A549 (cell line): ENCODE measurements at regions not wholly inside any gene's neighbourhood (a gene's known extent, or its start where the extent isn't known, plus 50 kb on each side); places are given as distances from the start of the nearest gene placed in this dataset.

Experiments used
- ATAC-seq, 2 experiments: fragments of 200-7000 bp in 1 of 2; fragments of >200 bp in 1 of 2; cut with Nextera tagmentation in 1 of 2; cut with Tn5 transposase in 1 of 2; 3 replicates each; pipeline versions ENCODE4 v1.8.0 to v1.9.1; 2018 to 2020; ENCODE audit warnings: mild to moderate bottlenecking in 1 of 2, moderate library complexity in 1 of 2
- CTCF ChIA-PET: fragments of 300-600 bp; sonication (Branson Sonifier 250); formaldehyde crosslinking; extraction: SDS; loops from one replicate; lab custom pipeline; 2021; ENCODE audit warnings: antibody characterized with exemption, inconsistent platforms; lab: Yijun Ruan, JAX
- POLR2A ChIA-PET: fragments of 350-600 bp; formaldehyde crosslinking; extraction: SDS; loops from one replicate; lab custom pipeline; 2021; ENCODE audit warnings: antibody characterized with exemption, inconsistent platforms; lab: Yijun Ruan, JAX
- DNase-seq, 2 experiments: peaks; one replicate each; pipeline versions ENCODE4 v3.0.0 to v3.0.0-alpha.2; 2011 to 2016; ENCODE audit warnings: low read depth in 1 of 2, low spot score in 1 of 2
- FAIRE-seq: peaks from 2 replicates; lab custom pipeline; 2011; peaks lifted over from hg19 to GRCh38; lab: Jason Lieb, UNC
- H3K27ac ChIP-seq, 2 experiments: fragments of >200 bp; sonication (Bioruptor Twin); formaldehyde crosslinking; 3 replicates each; pipeline ENCODE4 v1.5.1; 2016 to 2017
- H3K4me1 ChIP-seq: fragments of >200 bp; sonication (Bioruptor Twin); formaldehyde crosslinking; 3 replicates; pipeline ENCODE4 v1.6.1; 2016
- H3K4me2 ChIP-seq: fragments of >200 bp; sonication (Bioruptor Twin); formaldehyde crosslinking; 3 replicates; pipeline ENCODE4 v1.6.1; 2016
- H3K4me3 ChIP-seq: fragments of >200 bp; sonication (Bioruptor Twin); formaldehyde crosslinking; 3 replicates; pipeline ENCODE4 v1.5.1; 2016
- H3K9me3 ChIP-seq: fragments of >200 bp; sonication (Bioruptor Twin); formaldehyde crosslinking; 3 replicates; pipeline ENCODE4 v1.6.1; 2016
- ATOH8 ChIP-seq: fragments of 250-450 bp; sonication (Bioruptor Pico); IDR thresholded peaks from 2 replicates; pipeline ENCODE4 v1.5.0; 2020; ENCODE audit warnings: low read depth, mild to moderate bottlenecking, moderate library complexity
- BCL3 ChIP-seq: fragments of >200 bp; sonication (Bioruptor Twin); formaldehyde crosslinking; IDR thresholded peaks from 3 replicates; pipeline ENCODE4 v1.6.1; 2016
- CHD2 ChIP-seq: fragments of 150-350 bp; IDR thresholded peaks from 2 replicates; pipeline ENCODE4 v1.6.1; 2014; ENCODE audit warnings: low read length; ENCODE audit not compliant: partially characterized antibody
- E2F6 ChIP-seq: IDR thresholded peaks from 2 replicates; pipeline ENCODE4 v1.6.1; 2012; ENCODE audit warnings: low read depth, borderline replicate concordance
- EHMT2 ChIP-seq: fragments of 200-600 bp; sonication (generic); IDR thresholded peaks from 2 replicates; pipeline ENCODE4 v1.6.1; 2016; ENCODE audit warnings: antibody characterized with exemption, low read depth, mild to moderate bottlenecking, moderate library complexity
- FOSL2 ChIP-seq, 2 experiments: fragments of 450-650 bp in 1 of 2; fragments of >200 bp in 1 of 2; sonication (Bioruptor Twin) in 1 of 2; formaldehyde crosslinking; IDR thresholded peaks; 2 replicates each; pipeline versions ENCODE4 v1.5.0 to v1.6.1; 2016 to 2020; ENCODE audit warnings: mild to moderate bottlenecking in 1 of 2, moderate library complexity in 1 of 2
- HOXB13 ChIP-seq: fragments of 250-450 bp; sonication (Bioruptor Pico); IDR thresholded peaks from 2 replicates; pipeline ENCODE4 v1.5.0; 2020; ENCODE audit warnings: low read depth, mild to moderate bottlenecking, moderate library complexity
- JUNB ChIP-seq: fragments of >200 bp; sonication (Bioruptor Twin); formaldehyde crosslinking; IDR thresholded peaks from 2 replicates; pipeline ENCODE4 v1.6.1; 2016
- MAFK ChIP-seq: fragments of 450-650 bp; IDR thresholded peaks from 2 replicates; pipeline ENCODE4 v1.6.1; 2014; ENCODE audit not compliant: partially characterized antibody
- NFE2L2 ChIP-seq: fragments of 150-350 bp; conservative IDR thresholded peaks from 2 replicates; pipeline ENCODE4 v1.6.1; 2014; ENCODE audit warnings: low read length
- NPAS2 ChIP-seq: fragments of 250-450 bp; sonication (Bioruptor Pico); IDR thresholded peaks from 2 replicates; pipeline ENCODE4 v1.8.0; 2022; ENCODE audit warnings: mild to moderate bottlenecking, moderate library complexity, borderline replicate concordance
- NR3C1 ChIP-seq: fragments of >200 bp; sonication (Bioruptor Twin); formaldehyde crosslinking; IDR thresholded peaks from 3 replicates; pipeline ENCODE4 v1.6.1; 2017
- POLR2A ChIP-seq: IDR thresholded peaks from 2 replicates; pipeline ENCODE4 v1.6.1; 2012; ENCODE audit warnings: mild to moderate bottlenecking, low read length
- POLR2AphosphoS2 ChIP-seq: conservative IDR thresholded peaks from 2 replicates; pipeline ENCODE4 v1.6.1; 2012; ENCODE audit warnings: low read length, improper control_type of control experiment, inconsistent platforms
- RARB ChIP-seq: fragments of 250-450 bp; sonication (Bioruptor Pico); IDR thresholded peaks from 2 replicates; pipeline ENCODE4 v1.8.0; 2021; ENCODE audit warnings: mild to moderate bottlenecking, moderate library complexity
- RFX5 ChIP-seq: fragments of 450-650 bp; IDR thresholded peaks from 2 replicates; pipeline ENCODE4 v1.7.1; 2014; ENCODE audit warnings: antibody characterized with exemption, mild to moderate bottlenecking, moderate library complexity
- SMC3 ChIP-seq: fragments of >200 bp; sonication (Bioruptor Twin); formaldehyde crosslinking; IDR thresholded peaks from 3 replicates; pipeline ENCODE4 v1.6.1; 2018; ENCODE audit warnings: inconsistent platforms
- SREBF2 ChIP-seq: fragments of 450-650 bp; IDR thresholded peaks from 2 replicates; pipeline ENCODE4 v1.6.1; 2014; ENCODE audit warnings: mild to moderate bottlenecking, moderate library complexity
- TFCP2L1 ChIP-seq: fragments of 250-450 bp; sonication (Bioruptor Pico); IDR thresholded peaks from 2 replicates; pipeline ENCODE4 v1.5.0; 2021; ENCODE audit warnings: mild to moderate bottlenecking
- TP53 ChIP-seq: fragments of 250-450 bp; sonication (Bioruptor Pico); IDR thresholded peaks from 2 replicates; pipeline ENCODE4 v1.5.0; 2021; ENCODE audit warnings: mild to moderate bottlenecking, moderate library complexity
- ZSCAN20 ChIP-seq: fragments of 250-450 bp; sonication (Bioruptor Pico); IDR thresholded peaks from 2 replicates; pipeline ENCODE4 v1.8.0; 2022; ENCODE audit warnings: mild to moderate bottlenecking, moderate library complexity
- WGBS: methylation state at CpG from one replicate; pipeline ENCODE4 v1.1.6; 2017; ENCODE audit errors: missing lambda C conversion rate; 5-methylcytosine and 5-hydroxymethylcytosine counted together

GRCh38 chr4:124943938-124944337 lies 231.4 kb upstream of the ANKRD50 start:
- peaks cover 24% of the 10 kb centered on the region; the same call in 2 of the 3 replicates for H3K4me1 ChIP-seq
- ATAC-seq (no peak), DNase-seq (no peak), FAIRE-seq (no peak)
- H3K4me3 ChIP-seq, result no peak overlapping the region
- no peaks in the 10 kb centered on the region for H3K9me3 ChIP-seq
- H3K27ac ChIP-seq, result peak overlapping the region in 1 of 2 experiments; percentile 46; a peak in 1 of 6 replicates
- CTCF ChIA-PET, result no interaction called here
- TF ChIP-seq HOXB13 (CRISPR knock-in tag) (no peak), ATOH8 (no peak), FOSL2 (IDR thresholded peaks at IDR 0.05) (no peak), FOSL2 (CRISPR knock-in tag; IDR thresholded peaks at IDR 0.05) (no peak), TP53 (CRISPR knock-in tag) (no peak), NR3C1 (no peak), POLR2A (no peak), RFX5 (no peak), NPAS2 (CRISPR knock-in tag) (no peak), MAFK (no peak), NFE2L2 (no peak), BCL3 (no peak)
- no peak overlapping the region for H3K4me2 ChIP-seq
- POLR2A ChIA-PET, result no interaction called here
- WGBS, result 86% methylated on average over 7 of the region's 7 CpGs

GRCh38 chr4:124943145-124943889 lies 230.8 kb upstream of the ANKRD50 start:
- peak in 1 of 2 experiments; percentile 35 for DNase-seq

GRCh38 chr4:124941267-124941666 lies 228.7 kb upstream of the ANKRD50 start:
- H3K27ac ChIP-seq, result no peak overlapping the region
- peaks cover 19% of the 10 kb centered on the region; the same call in 2 of the 3 replicates for H3K4me1 ChIP-seq
- H3K4me2 ChIP-seq, result no peak overlapping the region; the same call in 2 of the 3 replicates
- DNase-seq (no peak), FAIRE-seq (no peak), ATAC-seq (no peak)
- TF ChIP-seq BCL3 (no peak), FOSL2 (IDR thresholded peaks at IDR 0.05) (no peak), FOSL2 (CRISPR knock-in tag; IDR thresholded peaks at IDR 0.05) (peak; percentile 55; the same call in 1 of the 2 replicates)
- TF ChIP-seq, all 56 proteins: peak for 1
- CTCF ChIA-PET, result no interaction called here
- Histone ChIP-seq H3K4me3 (no peak overlapping the region), H3K9me3 (no peaks in the 10 kb centered on the region)
- POLR2A ChIA-PET, result no interaction called here
- 55% methylated on average over 3 of the region's 3 CpGs for WGBS

More at GRCh38 chr4:124943145-124943889, 230.8 kb upstream of the ANKRD50 start:
- Histone ChIP-seq H3K27ac (peak overlapping the region in 1 of 2 experiments; percentile 46; a peak in 1 of 6 replicates), H3K9me3 (no peaks in the 10 kb centered on the region), H3K4me1 (peaks cover 24% of the 10 kb centered on the region; the same call in 2 of the 3 replicates), H3K4me3 (no peak overlapping the region), H3K4me2 (0 out of 3 replicates have a peak overlapping the region, but pooled peaks have one; percentile 14)
- FAIRE-seq (no peak), ATAC-seq (peak; percentile 76 to 80; a peak in 5 of 6 replicates)
- ChIA-PET CTCF (no interaction called here), POLR2A (no interaction called here)
- no peak for TF ChIP-seq ZSCAN20 (CRISPR knock-in tag)
- no peak for TF ChIP-seq SREBF2
- no peak for TF ChIP-seq TFCP2L1
- TF ChIP-seq EHMT2, result no peak
- TF ChIP-seq POLR2A, result no peak
- no peak for TF ChIP-seq CHD2
- no peak for TF ChIP-seq E2F6
- TF ChIP-seq NPAS2 (CRISPR knock-in tag), result no peak
- TF ChIP-seq NR3C1, result no peak
- no peak for TF ChIP-seq TP53 (CRISPR knock-in tag)
- no peak for TF ChIP-seq RARB (CRISPR knock-in tag)
- TF ChIP-seq POLR2AphosphoS2, result no peak
- TF ChIP-seq JUNB, result no peak
- TF ChIP-seq SMC3, result no peak
- 54% methylated on average over 11 of the region's 11 CpGs for WGBS
